Endothelial cell (in vitro differentiated cells): ENCODE measurements at regions not wholly inside any gene's neighbourhood (a gene's known extent, or its start where the extent isn't known, plus 50 kb on each side); places are given as distances from the start of the nearest gene placed in this dataset.

Source experiments
- DNase-seq: peaks from one replicate; pipeline ENCODE4 v3.0.0; 2021; ENCODE audit warnings: low spot score
- H3K27ac Mint-ChIP-seq: one replicate; pipeline ENCODE4 v1.8.0; 2021; ENCODE audit warnings: mixed read lengths, inconsistent platforms; ENCODE audit not compliant: unreplicated experiment
- H3K27me3 Mint-ChIP-seq: one replicate; pipeline ENCODE4 v1.8.0; 2021; ENCODE audit warnings: mild to moderate bottlenecking, moderate library complexity, mixed read lengths, inconsistent platforms; ENCODE audit not compliant: unreplicated experiment
- H3K36me3 Mint-ChIP-seq: one replicate; pipeline ENCODE4 v1.8.0; 2021; ENCODE audit warnings: mild to moderate bottlenecking, low read depth, mixed read lengths, inconsistent platforms; ENCODE audit not compliant: unreplicated experiment
- H3K4me1 Mint-ChIP-seq: one replicate; pipeline ENCODE4 v1.8.0; 2021; ENCODE audit warnings: mild to moderate bottlenecking, mixed read lengths, inconsistent platforms; ENCODE audit not compliant: unreplicated experiment
- H3K4me3 Mint-ChIP-seq: one replicate; pipeline ENCODE4 v1.8.0; 2021; ENCODE audit warnings: mild to moderate bottlenecking, mixed read lengths, inconsistent platforms; ENCODE audit not compliant: unreplicated experiment
- H3K9me3 Mint-ChIP-seq: one replicate; pipeline ENCODE4 v1.8.0; 2021; ENCODE audit warnings: mixed read lengths, inconsistent platforms; ENCODE audit not compliant: unreplicated experiment
- TF ChIP-seq, protein P1 (sequence below): fragments of 200-600 bp; sonication (generic); IDR thresholded peaks from one replicate; pipeline ENCODE4 v1.5.0; 2021; ENCODE audit warnings: antibody characterized with exemption; ENCODE audit not compliant: unreplicated experiment

GRCh38 chr2:133737242-133737993 lies 169.2 kb upstream of the NCKAP5 start:
- Mint-ChIP-seq H3K4me3 (no peak overlapping the region), H3K9me3 (no peaks in the 10 kb centered on the region), H3K36me3 (no peaks in the 10 kb centered on the region), H3K27me3 (peaks cover 3% of the 10 kb centered on the region), H3K4me1 (peaks cover 2% of the 10 kb centered on the region), H3K27ac (no peak overlapping the region)
- TF ChIP-seq, protein P1, sequence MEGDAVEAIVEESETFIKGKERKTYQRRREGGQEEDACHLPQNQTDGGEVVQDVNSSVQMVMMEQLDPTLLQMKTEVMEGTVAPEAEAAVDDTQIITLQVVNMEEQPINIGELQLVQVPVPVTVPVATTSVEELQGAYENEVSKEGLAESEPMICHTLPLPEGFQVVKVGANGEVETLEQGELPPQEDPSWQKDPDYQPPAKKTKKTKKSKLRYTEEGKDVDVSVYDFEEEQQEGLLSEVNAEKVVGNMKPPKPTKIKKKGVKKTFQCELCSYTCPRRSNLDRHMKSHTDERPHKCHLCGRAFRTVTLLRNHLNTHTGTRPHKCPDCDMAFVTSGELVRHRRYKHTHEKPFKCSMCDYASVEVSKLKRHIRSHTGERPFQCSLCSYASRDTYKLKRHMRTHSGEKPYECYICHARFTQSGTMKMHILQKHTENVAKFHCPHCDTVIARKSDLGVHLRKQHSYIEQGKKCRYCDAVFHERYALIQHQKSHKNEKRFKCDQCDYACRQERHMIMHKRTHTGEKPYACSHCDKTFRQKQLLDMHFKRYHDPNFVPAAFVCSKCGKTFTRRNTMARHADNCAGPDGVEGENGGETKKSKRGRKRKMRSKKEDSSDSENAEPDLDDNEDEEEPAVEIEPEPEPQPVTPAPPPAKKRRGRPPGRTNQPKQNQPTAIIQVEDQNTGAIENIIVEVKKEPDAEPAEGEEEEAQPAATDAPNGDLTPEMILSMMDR = no peak
- DNase-seq = no peak

DNA sequence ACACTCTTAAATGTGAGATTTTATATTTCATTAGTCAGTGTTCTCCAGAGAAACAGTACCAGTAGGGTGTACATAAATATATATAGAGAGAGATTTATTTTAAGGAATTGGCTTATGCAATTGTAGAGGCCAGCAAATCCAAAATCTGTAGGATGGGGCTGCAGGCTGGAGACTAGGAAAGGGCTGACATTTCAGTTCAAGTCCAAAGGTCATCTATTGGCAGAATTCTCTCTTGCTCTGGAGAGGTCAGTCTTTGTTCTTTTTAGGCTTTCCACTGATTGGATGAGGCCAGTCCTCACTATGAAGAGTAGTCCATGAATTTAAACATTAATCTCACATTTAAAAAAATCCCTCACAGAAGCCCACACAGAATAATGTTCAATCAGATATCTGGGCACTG lies 170.8 kb upstream of the NCKAP5 start:
- H3K27ac Mint-ChIP-seq = no peak overlapping the region
- no peak overlapping the region for H3K4me3 Mint-ChIP-seq
- H3K9me3 Mint-ChIP-seq = no peaks in the 10 kb centered on the region
- DNase-seq = no peak
- peaks cover 2% of the 10 kb centered on the region for H3K4me1 Mint-ChIP-seq
- no peaks in the 10 kb centered on the region for H3K36me3 Mint-ChIP-seq
- TF ChIP-seq, protein P1 = no peak
- H3K27me3 Mint-ChIP-seq = peaks cover 3% of the 10 kb centered on the region

- Mint-ChIP-seq H3K9me3 (no peaks in the 10 kb centered on the region), H3K27me3 (no peaks in the 10 kb centered on the region), H3K4me1 (peaks cover 2% of the 10 kb centered on the region), H3K36me3 (no peaks in the 10 kb centered on the region), H3K27ac (no peak overlapping the region), H3K4me3 (no peak overlapping the region)
- TF ChIP-seq, protein P1 = no peak
- DNase-seq = no peak
Measured at GRCh38 chr2:133740500-133740899, 172.2 kb upstream of the NCKAP5 start.

GRCh38 chr2:133748007-133748700 lies 179.9 kb upstream of the NCKAP5 start:
- TF ChIP-seq, protein P1 = no peak
- no peak overlapping the region for H3K27ac Mint-ChIP-seq
- H3K36me3 Mint-ChIP-seq = no peaks in the 10 kb centered on the region
- no peaks in the 10 kb centered on the region for H3K4me1 Mint-ChIP-seq
- no peak for DNase-seq
- H3K4me3 Mint-ChIP-seq = no peak overlapping the region
- peaks cover 3% of the 10 kb centered on the region for H3K27me3 Mint-ChIP-seq
- no peaks in the 10 kb centered on the region for H3K9me3 Mint-ChIP-seq

DNA sequence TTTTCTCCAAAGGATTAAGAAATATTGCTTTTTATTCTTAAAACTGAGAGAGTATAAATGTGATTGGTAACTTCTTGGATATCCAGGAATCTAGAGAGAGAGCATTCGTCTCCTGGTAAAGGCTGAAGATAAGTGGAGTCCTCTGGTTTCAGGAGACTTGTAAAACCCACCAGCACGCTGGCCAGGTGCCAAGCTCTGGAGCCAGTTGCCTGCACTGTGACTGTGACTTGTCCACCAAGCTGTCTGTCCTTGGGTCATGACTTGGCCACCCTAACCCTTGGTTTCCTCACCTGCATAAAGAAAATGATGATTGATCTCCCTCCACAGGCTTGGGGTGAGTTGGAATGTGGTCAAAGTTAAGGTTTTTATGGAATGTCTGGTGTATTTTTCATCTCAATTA lies 185.4 kb upstream of the NCKAP5 start:
- peaks cover 3% of the 10 kb centered on the region for H3K27me3 Mint-ChIP-seq

More for the DNA sequence above, 185.4 kb upstream of the NCKAP5 start:
- TF ChIP-seq, protein P1 = no peak
- Mint-ChIP-seq H3K9me3 (no peaks in the 10 kb centered on the region), H3K36me3 (no peaks in the 10 kb centered on the region), H3K4me1 (no peaks in the 10 kb centered on the region), H3K4me3 (no peak overlapping the region), H3K27ac (no peak overlapping the region)
- no peak for DNase-seq
